OCI-LY7 (cell line): ENCODE measurements at regions not wholly inside any gene's neighbourhood (a gene's known extent, or its start where the extent isn't known, plus 50 kb on each side); places are given as distances from the start of the nearest gene placed in this dataset.

ENCODE experiments used
- CTCF ChIP-seq: fragments of 200-600 bp; sonication (generic); conservative IDR thresholded peaks from 2 replicates; pipeline ENCODE4 v1.5.1; 2014; ENCODE audit warnings: mild to moderate bottlenecking, antibody characterized with exemption, low read length, moderate library complexity, mixed read lengths
- EZH2phosphoT487 ChIP-seq: fragments of 200-600 bp; sonication (generic); IDR thresholded peaks from 2 replicates; pipeline ENCODE4 v1.6.1; 2018; ENCODE audit warnings: low read depth, borderline replicate concordance, mild to moderate bottlenecking, mixed run types, antibody characterized with exemption, low read length, moderate library complexity, mixed read lengths

- no peak for TF ChIP-seq CTCF
- TF ChIP-seq EZH2phosphoT487 = no peak
These were observed 460.6 kb upstream of the FOXG1 start for GRCh38 chr14:28305938-28306337.
